ES-I3 (cell line): ENCODE measurements at regions not wholly inside any gene's neighbourhood (a gene's known extent, or its start where the extent isn't known, plus 50 kb on each side); places are given as distances from the start of the nearest gene placed in this dataset.
A peak's percentile ranks its signal among the peaks of the same experiment; 100 is the strongest.

ENCODE experiments used
- H3K36me3 ChIP-seq: 2 replicates; pipeline ENCODE4 v1.6.1; 2013; ENCODE audit warnings: mild to moderate bottlenecking, low read length, control low read depth, moderate library complexity; ENCODE audit not compliant: insufficient read depth
- H3K4me1 ChIP-seq: 2 replicates; pipeline ENCODE4 v1.6.1; 2013; ENCODE audit warnings: mild to moderate bottlenecking, control low read depth, low read length; ENCODE audit not compliant: insufficient read depth
- H3K9ac ChIP-seq: 2 replicates; pipeline ENCODE4 v1.6.1; 2013; ENCODE audit warnings: low read depth, mild to moderate bottlenecking, low read length, moderate library complexity
- H3K9me3 ChIP-seq: 2 replicates; pipeline ENCODE4 v1.6.1; 2013; ENCODE audit warnings: mild to moderate bottlenecking, low read length, moderate library complexity; ENCODE audit not compliant: control insufficient read depth, insufficient read depth

- no peaks in the 10 kb centered on the region for H3K36me3 ChIP-seq
- no peaks in the 10 kb centered on the region for H3K9me3 ChIP-seq
- H3K4me1 ChIP-seq, result peaks cover 24% of the 10 kb centered on the region
- H3K9ac ChIP-seq, result no peak overlapping the region
Observed at GRCh38 chrX:40150503-40150902, 52.7 kb upstream of the BCOR start.

- H3K9me3 ChIP-seq, result no peaks in the 10 kb centered on the region
- H3K9ac ChIP-seq, result no peak overlapping the region
- H3K36me3 ChIP-seq, result no peaks in the 10 kb centered on the region
- peaks cover 24% of the 10 kb centered on the region for H3K4me1 ChIP-seq
Observed at GRCh38 chrX:40149286-40150175, 51.8 kb upstream of the BCOR start.

GRCh38 chrX:40148385-40149285 lies 50.9 kb upstream of the BCOR start:
- Histone ChIP-seq H3K36me3 (no peaks in the 10 kb centered on the region), H3K4me1 (peaks cover 27% of the 10 kb centered on the region), H3K9me3 (no peaks in the 10 kb centered on the region), H3K9ac (0 out of 2 replicates have a peak overlapping the region, but pooled peaks have one; percentile 13)

- Histone ChIP-seq H3K9ac (no peak overlapping the region), H3K9me3 (no peaks in the 10 kb centered on the region), H3K4me1 (peaks cover 27% of the 10 kb centered on the region), H3K36me3 (no peaks in the 10 kb centered on the region)
Observed at GRCh38 chrX:40147971-40148370, 50.2 kb upstream of the BCOR start.
